ENCODE measurements at regions not wholly inside any gene's neighbourhood (a gene's known extent, or its start where the extent isn't known, plus 50 kb on each side); places are given as distances from the start of the nearest gene placed in this dataset.

DNA sequence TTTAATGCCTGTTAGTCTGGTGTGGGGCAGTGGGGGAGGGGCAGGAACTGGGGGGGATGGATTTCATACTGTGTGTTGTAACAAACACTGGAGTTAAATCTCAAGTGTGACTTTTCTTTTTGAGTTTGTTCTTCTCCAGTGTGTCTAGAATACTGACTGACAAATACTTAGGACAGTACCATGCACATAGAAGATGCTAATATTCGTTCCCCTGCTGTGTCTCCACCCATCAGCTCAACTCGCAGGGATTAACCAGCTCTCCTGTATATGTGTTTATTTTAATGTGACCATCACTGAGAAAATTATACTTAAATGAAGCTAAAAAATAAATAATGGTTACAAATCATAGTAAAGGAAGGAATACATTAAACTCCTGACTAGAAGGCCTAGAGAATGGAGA is 150.9 kb upstream of the E2F8 start:
- H3K36me3 ChIP-seq (ENCODE audit: control insufficient read depth, insufficient read depth, low read length), result no peaks in the 10 kb centered on the region
- no peaks in the 10 kb centered on the region for H3K4me1 ChIP-seq (ENCODE audit: control insufficient read depth, insufficient read depth, low read length, poor library complexity, severe bottlenecking)
- H3K27me3 ChIP-seq (replicated peaks; ENCODE audit: control insufficient read depth, insufficient read depth, low read length, poor library complexity, severe bottlenecking), result no peaks in the 10 kb centered on the region
- H3K9me3 ChIP-seq (ENCODE audit: control insufficient read depth, low read length), result no peaks in the 10 kb centered on the region
- DNase-seq, result no peak
- no peak overlapping the region for H3K4me3 ChIP-seq (ENCODE audit: insufficient read depth, low read depth, low read length, poor library complexity, severe bottlenecking)
- H3K27ac ChIP-seq (ENCODE audit: insufficient read depth, low read length, poor library complexity, severe bottlenecking), result no peak overlapping the region

- H3K4me3 ChIP-seq (ENCODE audit: insufficient read depth, low read depth, low read length, poor library complexity, severe bottlenecking), result no peak overlapping the region
- DNase-seq, result no peak
- H3K4me1 ChIP-seq (ENCODE audit: control insufficient read depth, insufficient read depth, low read length, poor library complexity, severe bottlenecking), result no peaks in the 10 kb centered on the region
- H3K36me3 ChIP-seq (ENCODE audit: control insufficient read depth, insufficient read depth, low read length), result no peaks in the 10 kb centered on the region
- no peaks in the 10 kb centered on the region for H3K9me3 ChIP-seq (ENCODE audit: control insufficient read depth, low read length)
- no peak overlapping the region for H3K27ac ChIP-seq (ENCODE audit: insufficient read depth, low read length, poor library complexity, severe bottlenecking)
- H3K27me3 ChIP-seq (replicated peaks; ENCODE audit: control insufficient read depth, insufficient read depth, low read length, poor library complexity, severe bottlenecking), result no peaks in the 10 kb centered on the region
Observed at GRCh38 chr11:19391026-19391425, 150.3 kb upstream of the E2F8 start.

- no peak overlapping the region for H3K4me3 ChIP-seq (ENCODE audit: insufficient read depth, low read depth, low read length, poor library complexity, severe bottlenecking)
- no peaks in the 10 kb centered on the region for H3K9me3 ChIP-seq (ENCODE audit: control insufficient read depth, low read length)
- no peaks in the 10 kb centered on the region for H3K36me3 ChIP-seq (ENCODE audit: control insufficient read depth, insufficient read depth, low read length)
- no peaks in the 10 kb centered on the region for H3K4me1 ChIP-seq (ENCODE audit: control insufficient read depth, insufficient read depth, low read length, poor library complexity, severe bottlenecking)
- H3K27me3 ChIP-seq (replicated peaks; ENCODE audit: control insufficient read depth, insufficient read depth, low read length, poor library complexity, severe bottlenecking), result no peaks in the 10 kb centered on the region
- H3K27ac ChIP-seq (ENCODE audit: insufficient read depth, low read length, poor library complexity, severe bottlenecking), result no peak overlapping the region
- no peak for DNase-seq
Observed at GRCh38 chr11:19389787-19390303, 149.1 kb upstream of the E2F8 start.

GRCh38 chr11:19382131-19382611 is 141.4 kb upstream of the E2F8 start:
- Histone ChIP-seq H3K4me1 (ENCODE audit: control insufficient read depth, insufficient read depth, low read length, poor library complexity, severe bottlenecking) (no peaks in the 10 kb centered on the region), H3K4me3 (ENCODE audit: insufficient read depth, low read depth, low read length, poor library complexity, severe bottlenecking) (no peak overlapping the region), H3K27me3 (replicated peaks; ENCODE audit: control insufficient read depth, insufficient read depth, low read length, poor library complexity, severe bottlenecking) (no peaks in the 10 kb centered on the region), H3K9me3 (ENCODE audit: control insufficient read depth, low read length) (no peaks in the 10 kb centered on the region), H3K36me3 (ENCODE audit: control insufficient read depth, insufficient read depth, low read length) (no peaks in the 10 kb centered on the region), H3K27ac (ENCODE audit: insufficient read depth, low read length, poor library complexity, severe bottlenecking) (no peak overlapping the region)
- no peak for DNase-seq

- Histone ChIP-seq H3K27ac (ENCODE audit: insufficient read depth, low read length, poor library complexity, severe bottlenecking) (no peak overlapping the region), H3K36me3 (ENCODE audit: control insufficient read depth, insufficient read depth, low read length) (no peaks in the 10 kb centered on the region), H3K4me3 (ENCODE audit: insufficient read depth, low read depth, low read length, poor library complexity, severe bottlenecking) (no peak overlapping the region), H3K27me3 (replicated peaks; ENCODE audit: control insufficient read depth, insufficient read depth, low read length, poor library complexity, severe bottlenecking) (no peaks in the 10 kb centered on the region), H3K4me1 (ENCODE audit: control insufficient read depth, insufficient read depth, low read length, poor library complexity, severe bottlenecking) (no peaks in the 10 kb centered on the region), H3K9me3 (ENCODE audit: control insufficient read depth, low read length) (no peaks in the 10 kb centered on the region)
- no peak for DNase-seq
Observed at GRCh38 chr11:19380375-19380774, 139.6 kb upstream of the E2F8 start.

GRCh38 chr11:19379465-19379864 is 138.7 kb upstream of the E2F8 start:
- DNase-seq, result no peak
- H3K4me3 ChIP-seq (ENCODE audit: insufficient read depth, low read depth, low read length, poor library complexity, severe bottlenecking), result no peak overlapping the region
- no peaks in the 10 kb centered on the region for H3K4me1 ChIP-seq (ENCODE audit: control insufficient read depth, insufficient read depth, low read length, poor library complexity, severe bottlenecking)
- H3K36me3 ChIP-seq (ENCODE audit: control insufficient read depth, insufficient read depth, low read length), result no peaks in the 10 kb centered on the region
- H3K27ac ChIP-seq (ENCODE audit: insufficient read depth, low read length, poor library complexity, severe bottlenecking), result no peak overlapping the region
- H3K9me3 ChIP-seq (ENCODE audit: control insufficient read depth, low read length), result no peaks in the 10 kb centered on the region
- H3K27me3 ChIP-seq (replicated peaks; ENCODE audit: control insufficient read depth, insufficient read depth, low read length, poor library complexity, severe bottlenecking), result no peaks in the 10 kb centered on the region

- H3K27ac ChIP-seq (ENCODE audit: insufficient read depth, low read length, poor library complexity, severe bottlenecking), result no peak overlapping the region
- H3K27me3 ChIP-seq (replicated peaks; ENCODE audit: control insufficient read depth, insufficient read depth, low read length, poor library complexity, severe bottlenecking), result no peaks in the 10 kb centered on the region
- no peaks in the 10 kb centered on the region for H3K9me3 ChIP-seq (ENCODE audit: control insufficient read depth, low read length)
- H3K36me3 ChIP-seq (ENCODE audit: control insufficient read depth, insufficient read depth, low read length), result no peaks in the 10 kb centered on the region
- no peak overlapping the region for H3K4me3 ChIP-seq (ENCODE audit: insufficient read depth, low read depth, low read length, poor library complexity, severe bottlenecking)
- H3K4me1 ChIP-seq (ENCODE audit: control insufficient read depth, insufficient read depth, low read length, poor library complexity, severe bottlenecking), result no peaks in the 10 kb centered on the region
- DNase-seq, result no peak
Observed at GRCh38 chr11:19378814-19379213, 138.1 kb upstream of the E2F8 start.

DNA sequence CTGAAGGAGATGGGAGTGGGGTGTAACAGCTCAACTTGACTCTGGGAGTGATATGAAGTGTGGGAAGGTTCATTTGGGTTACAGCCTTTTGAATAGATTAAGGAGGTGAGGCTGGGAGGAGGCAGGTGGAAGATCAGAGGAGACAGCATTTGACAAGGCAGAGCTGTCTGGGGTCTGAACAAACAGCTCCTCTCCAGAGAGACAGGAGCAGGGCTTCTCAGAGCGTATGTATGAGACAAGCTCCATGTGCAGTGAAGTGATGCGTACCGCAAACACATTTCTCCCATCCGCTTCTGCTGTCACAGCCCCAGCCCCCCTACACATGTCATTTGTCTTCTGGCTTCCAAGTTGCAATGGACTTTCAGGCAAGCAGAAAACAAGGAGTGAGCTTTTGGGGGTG is 137.1 kb upstream of the E2F8 start:
- Histone ChIP-seq H3K27me3 (replicated peaks; ENCODE audit: control insufficient read depth, insufficient read depth, low read length, poor library complexity, severe bottlenecking) (no peaks in the 10 kb centered on the region), H3K4me1 (ENCODE audit: control insufficient read depth, insufficient read depth, low read length, poor library complexity, severe bottlenecking) (no peaks in the 10 kb centered on the region), H3K27ac (ENCODE audit: insufficient read depth, low read length, poor library complexity, severe bottlenecking) (no peak overlapping the region), H3K36me3 (ENCODE audit: control insufficient read depth, insufficient read depth, low read length) (no peaks in the 10 kb centered on the region), H3K4me3 (ENCODE audit: insufficient read depth, low read depth, low read length, poor library complexity, severe bottlenecking) (no peak overlapping the region), H3K9me3 (ENCODE audit: control insufficient read depth, low read length) (no peaks in the 10 kb centered on the region)
- no peak for DNase-seq

DNA sequence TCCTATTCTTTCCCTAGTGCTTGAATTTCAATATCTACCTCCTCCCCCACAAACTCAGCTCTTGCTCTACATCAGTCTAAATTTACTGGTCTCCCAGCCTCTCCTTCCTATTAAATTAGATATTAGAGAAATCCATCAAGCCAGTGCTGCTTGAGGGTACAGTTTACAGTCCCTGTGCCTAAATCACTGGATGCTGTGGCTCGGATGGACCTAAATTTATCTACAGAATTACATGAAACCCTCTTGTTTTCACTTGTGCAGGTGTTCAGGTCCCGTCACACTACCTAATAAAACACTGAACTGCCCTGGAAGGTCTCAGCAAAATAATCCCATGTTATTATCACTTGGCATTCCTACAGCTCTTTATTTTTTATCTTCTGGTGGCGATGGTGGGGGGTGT is 134.7 kb upstream of the E2F8 start:
- Histone ChIP-seq H3K4me3 (ENCODE audit: insufficient read depth, low read depth, low read length, poor library complexity, severe bottlenecking) (no peak overlapping the region), H3K36me3 (ENCODE audit: control insufficient read depth, insufficient read depth, low read length) (no peaks in the 10 kb centered on the region), H3K9me3 (ENCODE audit: control insufficient read depth, low read length) (no peaks in the 10 kb centered on the region), H3K27me3 (replicated peaks; ENCODE audit: control insufficient read depth, insufficient read depth, low read length, poor library complexity, severe bottlenecking) (no peaks in the 10 kb centered on the region), H3K4me1 (ENCODE audit: control insufficient read depth, insufficient read depth, low read length, poor library complexity, severe bottlenecking) (no peaks in the 10 kb centered on the region), H3K27ac (ENCODE audit: insufficient read depth, low read length, poor library complexity, severe bottlenecking) (no peak overlapping the region)
- no peak for DNase-seq

- Histone ChIP-seq H3K4me3 (ENCODE audit: insufficient read depth, low read depth, low read length, poor library complexity, severe bottlenecking) (no peak overlapping the region), H3K27ac (ENCODE audit: insufficient read depth, low read length, poor library complexity, severe bottlenecking) (no peak overlapping the region), H3K9me3 (ENCODE audit: control insufficient read depth, low read length) (no peaks in the 10 kb centered on the region), H3K36me3 (ENCODE audit: control insufficient read depth, insufficient read depth, low read length) (no peaks in the 10 kb centered on the region), H3K4me1 (ENCODE audit: control insufficient read depth, insufficient read depth, low read length, poor library complexity, severe bottlenecking) (no peaks in the 10 kb centered on the region), H3K27me3 (replicated peaks; ENCODE audit: control insufficient read depth, insufficient read depth, low read length, poor library complexity, severe bottlenecking) (no peaks in the 10 kb centered on the region)
- DNase-seq, result no peak
Observed at GRCh38 chr11:19374151-19374569, 133.4 kb upstream of the E2F8 start.
